Neural progenitor cell (in vitro differentiated cells): ENCODE measurements at regions not wholly inside any gene's neighbourhood (a gene's known extent, or its start where the extent isn't known, plus 50 kb on each side); places are given as distances from the start of the nearest gene placed in this dataset.

ENCODE experiments used
- DNase-seq: peaks from one replicate; pipeline ENCODE4 v3.0.0-alpha.2; 2016; ENCODE audit warnings: low spot score
- H2AFZ ChIP-seq: fragments of 200-600 bp; sonication (generic); replicated peaks from 2 replicates; pipeline ENCODE4 v1.6.1; 2016; ENCODE audit warnings: antibody characterized with exemption
- H3F3A ChIP-seq: fragments of 200-600 bp; sonication (generic); 2 replicates; pipeline ENCODE4 v1.6.1; 2016; ENCODE audit warnings: antibody characterized with exemption, low read depth
- H3K27ac ChIP-seq: fragments of 200-600 bp; sonication (generic); 2 replicates; pipeline ENCODE4 v1.5.1; 2016; ENCODE audit warnings: mild to moderate bottlenecking
- H3K27me3 ChIP-seq: fragments of 200-600 bp; sonication (generic); 2 replicates; pipeline ENCODE4 v1.6.1; 2016; ENCODE audit warnings: mild to moderate bottlenecking, moderate library complexity
- H3K36me3 ChIP-seq: fragments of 200-600 bp; sonication (generic); 2 replicates; pipeline ENCODE4 v1.5.1; 2016
- H3K4me1 ChIP-seq: fragments of 200-600 bp; sonication (generic); 2 replicates; pipeline ENCODE4 v1.6.1; 2016; ENCODE audit warnings: mixed run types
- H3K4me2 ChIP-seq: fragments of 200-600 bp; sonication (generic); 2 replicates; pipeline ENCODE4 v1.6.1; 2016
- H3K4me3 ChIP-seq: fragments of 200-600 bp; sonication (generic); 2 replicates; pipeline ENCODE4 v1.5.1; 2016
- H3K79me2 ChIP-seq: fragments of 200-600 bp; sonication (generic); 2 replicates; pipeline ENCODE4 v1.6.1; 2016; ENCODE audit warnings: low read depth
- H3K9ac ChIP-seq: fragments of 200-600 bp; sonication (generic); 2 replicates; pipeline ENCODE4 v1.6.1; 2016
- H3K9me3 ChIP-seq: fragments of 200-600 bp; sonication (generic); 2 replicates; pipeline ENCODE4 v1.5.1; 2016; ENCODE audit warnings: low read depth
- H4K20me1 ChIP-seq: fragments of 200-600 bp; sonication (generic); 2 replicates; pipeline ENCODE4 v1.6.1; 2016; ENCODE audit warnings: low read depth
- H3K27ac Mint-ChIP-seq: 3 replicates; pipeline ENCODE4 v1.8.0; 2021; ENCODE audit warnings: mixed read lengths
- H3K27me3 Mint-ChIP-seq: 2 replicates; pipeline ENCODE4 v1.8.0; 2022; ENCODE audit warnings: low read depth, mild to moderate bottlenecking, inconsistent platforms, moderate library complexity, mixed read lengths; ENCODE audit not compliant: insufficient read depth
- H3K36me3 Mint-ChIP-seq: 3 replicates; pipeline ENCODE4 v1.8.0; 2021; ENCODE audit warnings: mixed read lengths
- H3K4me1 Mint-ChIP-seq: 3 replicates; pipeline ENCODE4 v1.8.0; 2021; ENCODE audit warnings: mixed read lengths
- H3K4me3 Mint-ChIP-seq: 3 replicates; pipeline ENCODE4 v1.8.0; 2021; ENCODE audit warnings: mild to moderate bottlenecking, moderate library complexity, mixed read lengths
- H3K9me3 Mint-ChIP-seq: 3 replicates; pipeline ENCODE4 v1.8.0; 2020; ENCODE audit warnings: mixed read lengths
- EZH2 ChIP-seq: fragments of 200-600 bp; sonication (generic); IDR thresholded peaks from 2 replicates; pipeline ENCODE4 v1.6.1; 2017; ENCODE audit warnings: antibody characterized with exemption, mild to moderate bottlenecking, moderate library complexity
- EZH2phosphoT487 ChIP-seq: fragments of 200-600 bp; sonication (generic); IDR thresholded peaks from 2 replicates; pipeline ENCODE4 v1.6.1; 2017; ENCODE audit warnings: antibody characterized with exemption
- TF ChIP-seq, protein P1 (sequence below): fragments of 200-600 bp; sonication (generic); IDR thresholded peaks from 2 replicates; pipeline ENCODE4 v1.5.1; 2017; ENCODE audit warnings: antibody characterized with exemption, mild to moderate bottlenecking

DNA sequence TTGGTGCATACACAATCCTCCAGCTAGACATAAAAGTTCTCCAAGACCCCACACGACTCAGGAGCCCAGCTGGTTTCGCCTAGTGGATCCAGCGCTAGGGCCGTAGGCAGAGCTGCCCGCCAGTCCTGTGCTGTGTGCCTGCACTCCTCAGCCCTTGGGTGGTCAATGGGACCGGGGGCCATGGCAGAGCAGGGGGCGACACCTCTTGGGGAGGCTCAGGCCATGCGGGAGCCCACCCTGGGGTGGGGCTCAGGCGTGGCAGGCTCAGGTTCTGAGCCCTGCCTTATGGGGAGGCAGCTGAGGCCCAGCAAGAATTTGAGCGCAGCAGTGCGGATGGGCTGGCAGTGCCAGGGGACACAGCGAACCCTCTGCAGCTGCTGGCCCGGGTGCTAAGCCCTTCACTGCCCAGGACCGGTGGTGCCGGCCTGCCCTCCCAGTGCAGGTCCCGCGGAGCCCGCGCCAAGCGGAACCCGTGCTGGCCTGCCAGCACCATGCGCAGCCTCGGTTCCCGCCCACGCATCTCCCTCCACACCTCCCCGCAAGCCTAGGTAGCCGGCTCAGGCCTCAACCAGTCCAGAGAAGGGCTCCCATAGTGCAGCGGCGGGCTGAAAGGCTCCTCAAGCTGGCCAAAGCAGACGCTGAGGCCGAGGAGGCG lies 1566.6 kb upstream of the SLC39A10 start:
- DNase-seq = no peak
- Histone ChIP-seq H3K9me3 (no peaks in the 10 kb centered on the region), H3K27me3 (no peaks in the 10 kb centered on the region), H3K79me2 (no peaks in the 10 kb centered on the region), H3K4me2 (no peak overlapping the region), H3K9ac (no peak overlapping the region), H4K20me1 (no peaks in the 10 kb centered on the region), H3K4me3 (no peak overlapping the region), H3K27ac (no peak overlapping the region), H3K36me3 (no peaks in the 10 kb centered on the region), H2AFZ (no peak overlapping the region), H3F3A (no peaks in the 10 kb centered on the region), H3K4me1 (no peaks in the 10 kb centered on the region)
- no peak overlapping the region for H3K27ac Mint-ChIP-seq
- no peaks in the 10 kb centered on the region for H3K36me3 Mint-ChIP-seq
- no peak for TF ChIP-seq EZH2
- TF ChIP-seq EZH2phosphoT487 = no peak
- TF ChIP-seq, protein P1, sequence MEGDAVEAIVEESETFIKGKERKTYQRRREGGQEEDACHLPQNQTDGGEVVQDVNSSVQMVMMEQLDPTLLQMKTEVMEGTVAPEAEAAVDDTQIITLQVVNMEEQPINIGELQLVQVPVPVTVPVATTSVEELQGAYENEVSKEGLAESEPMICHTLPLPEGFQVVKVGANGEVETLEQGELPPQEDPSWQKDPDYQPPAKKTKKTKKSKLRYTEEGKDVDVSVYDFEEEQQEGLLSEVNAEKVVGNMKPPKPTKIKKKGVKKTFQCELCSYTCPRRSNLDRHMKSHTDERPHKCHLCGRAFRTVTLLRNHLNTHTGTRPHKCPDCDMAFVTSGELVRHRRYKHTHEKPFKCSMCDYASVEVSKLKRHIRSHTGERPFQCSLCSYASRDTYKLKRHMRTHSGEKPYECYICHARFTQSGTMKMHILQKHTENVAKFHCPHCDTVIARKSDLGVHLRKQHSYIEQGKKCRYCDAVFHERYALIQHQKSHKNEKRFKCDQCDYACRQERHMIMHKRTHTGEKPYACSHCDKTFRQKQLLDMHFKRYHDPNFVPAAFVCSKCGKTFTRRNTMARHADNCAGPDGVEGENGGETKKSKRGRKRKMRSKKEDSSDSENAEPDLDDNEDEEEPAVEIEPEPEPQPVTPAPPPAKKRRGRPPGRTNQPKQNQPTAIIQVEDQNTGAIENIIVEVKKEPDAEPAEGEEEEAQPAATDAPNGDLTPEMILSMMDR = no peak
- no peaks in the 10 kb centered on the region for H3K9me3 Mint-ChIP-seq
- H3K4me3 Mint-ChIP-seq = no peak overlapping the region
- H3K27me3 Mint-ChIP-seq = no peaks in the 10 kb centered on the region
- H3K4me1 Mint-ChIP-seq = peaks cover 3% of the 10 kb centered on the region

- H3F3A ChIP-seq = no peaks in the 10 kb centered on the region
Measured at GRCh38 chr2:194087089-194087958, 1569.7 kb upstream of the SLC39A10 start.

DNA sequence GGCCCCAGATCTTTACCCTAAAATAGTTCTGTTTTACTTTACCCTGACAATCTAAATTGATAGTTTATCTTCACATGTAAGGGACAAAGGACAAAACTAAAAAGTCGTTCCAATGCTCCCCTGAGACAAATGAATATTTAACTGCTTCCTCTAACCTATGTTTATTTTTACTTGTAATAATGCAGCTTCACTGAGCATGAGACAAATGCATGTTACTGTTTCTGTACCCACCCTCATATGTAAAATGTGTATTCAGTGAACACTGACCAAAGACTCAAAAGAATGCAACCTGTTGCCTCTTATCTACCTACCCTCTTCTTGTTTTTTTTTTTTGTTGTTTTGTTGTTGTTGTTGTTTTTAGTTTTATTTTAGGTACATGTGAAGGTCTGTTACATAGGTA lies 1570.9 kb upstream of the SLC39A10 start:
- no peaks in the 10 kb centered on the region for H3F3A ChIP-seq
- H3K4me1 ChIP-seq = no peaks in the 10 kb centered on the region
- H3K36me3 ChIP-seq = no peaks in the 10 kb centered on the region
- H3K4me3 Mint-ChIP-seq = no peak overlapping the region
- H2AFZ ChIP-seq = no peak overlapping the region
- H3K27me3 Mint-ChIP-seq = no peaks in the 10 kb centered on the region
- H3K27ac ChIP-seq = no peak overlapping the region
- TF ChIP-seq EZH2 (no peak), EZH2phosphoT487 (no peak)
- TF ChIP-seq, protein P1 = no peak
- no peaks in the 10 kb centered on the region for H4K20me1 ChIP-seq
- H3K9ac ChIP-seq = no peak overlapping the region
- H3K27ac Mint-ChIP-seq = no peak overlapping the region
- no peaks in the 10 kb centered on the region for H3K9me3 Mint-ChIP-seq
- no peaks in the 10 kb centered on the region for H3K79me2 ChIP-seq
- H3K36me3 Mint-ChIP-seq = no peaks in the 10 kb centered on the region
- no peaks in the 10 kb centered on the region for H3K9me3 ChIP-seq
- no peak overlapping the region for H3K4me3 ChIP-seq
- DNase-seq = no peak
- H3K4me2 ChIP-seq = no peak overlapping the region
- H3K4me1 Mint-ChIP-seq = peaks cover 3% of the 10 kb centered on the region
- H3K27me3 ChIP-seq = no peaks in the 10 kb centered on the region

More at GRCh38 chr2:194087089-194087958, 1569.7 kb upstream of the SLC39A10 start:
- H3K4me1 Mint-ChIP-seq = peaks cover 3% of the 10 kb centered on the region
- no peaks in the 10 kb centered on the region for H3K79me2 ChIP-seq
- H3K4me2 ChIP-seq = no peak overlapping the region
- H3K4me1 ChIP-seq = no peaks in the 10 kb centered on the region
- no peak overlapping the region for H3K4me3 Mint-ChIP-seq
- no peak for DNase-seq
- no peak overlapping the region for H3K27ac Mint-ChIP-seq
- H4K20me1 ChIP-seq = no peaks in the 10 kb centered on the region
- H3K27me3 ChIP-seq = no peaks in the 10 kb centered on the region
- H3K4me3 ChIP-seq = no peak overlapping the region
- TF ChIP-seq EZH2phosphoT487 = no peak
- TF ChIP-seq, protein P1 = no peak
- TF ChIP-seq EZH2 = no peak
- H3K36me3 ChIP-seq = no peaks in the 10 kb centered on the region
- H3K27me3 Mint-ChIP-seq = no peaks in the 10 kb centered on the region
- H2AFZ ChIP-seq = peak overlapping the region; percentile 80
- H3K9me3 Mint-ChIP-seq = no peaks in the 10 kb centered on the region
- H3K9ac ChIP-seq = no peak overlapping the region
- no peaks in the 10 kb centered on the region for H3K36me3 Mint-ChIP-seq
- no peaks in the 10 kb centered on the region for H3K9me3 ChIP-seq
- no peak overlapping the region for H3K27ac ChIP-seq
